HG02840 (cell line): ENCODE measurements at regions not wholly inside any gene's neighbourhood (a gene's known extent, or its start where the extent isn't known, plus 50 kb on each side); places are given as distances from the start of the nearest gene placed in this dataset.

Source experiments
- ATAC-seq: cut with Tn5 transposase; IDR thresholded peaks from one replicate; pipeline ENCODE4 v1.9.1; 2021; ENCODE audit warnings: mild to moderate bottlenecking, moderate library complexity, moderate number of reproducible peaks; ENCODE audit not compliant: unreplicated experiment, low FRiP score

DNA sequence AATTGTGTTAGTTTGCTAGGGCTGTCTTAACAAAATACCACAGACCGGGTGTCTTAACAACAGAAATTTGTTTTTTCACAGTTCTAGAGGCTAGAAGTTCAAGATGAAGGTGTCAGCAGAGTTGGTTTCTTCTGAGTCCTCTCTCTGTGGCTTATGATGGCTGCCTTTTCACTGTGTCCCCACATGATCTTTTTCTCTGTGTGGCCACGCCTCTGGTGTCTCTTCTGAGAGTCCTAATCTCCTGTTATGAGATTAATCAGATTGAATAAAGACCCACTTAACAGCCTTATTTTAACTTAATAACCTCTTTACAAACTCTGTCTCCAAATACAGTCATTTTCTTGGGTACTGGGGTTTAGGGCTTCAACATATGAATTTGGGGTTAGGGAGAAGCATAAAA is 561.1 kb downstream of the NR2F1-AS1 start:
- no peak for ATAC-seq

DNA sequence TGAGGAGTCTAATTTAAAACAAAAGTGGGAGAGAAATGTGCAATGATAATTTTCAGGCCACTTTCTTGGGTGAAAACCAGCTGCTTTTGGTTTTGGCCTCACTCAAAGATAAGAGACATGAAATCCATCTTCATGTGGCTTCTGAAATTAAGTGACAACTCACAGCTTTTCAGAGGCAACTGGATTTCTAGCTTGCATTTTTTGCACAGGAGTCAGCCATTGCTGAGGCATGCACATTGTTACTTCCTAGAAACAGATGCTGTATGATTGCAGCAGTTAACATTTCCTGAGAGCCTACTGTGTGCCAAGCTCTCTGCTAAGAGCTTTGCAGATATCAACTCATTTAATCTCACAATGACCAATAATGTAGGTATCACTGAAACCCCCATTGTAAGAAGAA is 562.6 kb downstream of the NR2F1-AS1 start:
- no peak for ATAC-seq

DNA sequence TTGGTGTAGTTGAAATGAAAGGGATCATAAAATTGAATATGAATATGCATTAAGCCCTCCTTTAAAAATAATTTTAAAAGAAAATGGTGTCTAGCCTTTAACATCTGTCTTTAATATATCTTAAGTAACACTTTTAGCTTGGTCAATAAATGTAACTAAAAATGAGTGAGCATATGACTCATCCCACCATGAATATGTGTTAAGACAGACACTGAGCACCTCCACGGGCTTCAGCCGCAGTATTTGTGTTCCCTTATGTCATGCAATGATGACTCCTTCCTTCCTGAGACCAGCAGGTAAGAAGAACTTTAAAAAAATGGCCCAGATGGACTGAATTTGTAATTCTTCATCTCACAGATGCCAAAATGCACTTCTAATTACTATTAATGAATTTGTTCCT is 563.2 kb downstream of the NR2F1-AS1 start:
- no peak for ATAC-seq

DNA sequence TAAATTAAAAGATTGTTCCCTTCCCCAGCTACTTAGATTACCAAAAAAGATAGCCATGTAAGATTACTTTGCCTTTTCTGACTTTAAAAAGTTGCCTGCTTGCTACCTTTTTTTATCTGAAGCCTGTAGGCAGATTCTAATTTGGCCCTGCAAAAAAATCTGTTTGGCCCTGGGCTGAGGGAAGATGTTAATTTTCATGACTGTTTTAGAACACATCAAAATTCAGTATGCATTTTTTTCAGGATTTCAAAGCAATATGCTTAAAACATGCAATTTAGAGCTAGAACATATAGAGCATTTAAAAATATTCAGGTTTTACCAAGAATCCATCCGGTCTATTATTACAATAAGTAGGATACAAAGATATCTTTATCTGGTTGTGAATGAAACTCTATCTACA is 563.6 kb downstream of the NR2F1-AS1 start:
- no peak for ATAC-seq

DNA sequence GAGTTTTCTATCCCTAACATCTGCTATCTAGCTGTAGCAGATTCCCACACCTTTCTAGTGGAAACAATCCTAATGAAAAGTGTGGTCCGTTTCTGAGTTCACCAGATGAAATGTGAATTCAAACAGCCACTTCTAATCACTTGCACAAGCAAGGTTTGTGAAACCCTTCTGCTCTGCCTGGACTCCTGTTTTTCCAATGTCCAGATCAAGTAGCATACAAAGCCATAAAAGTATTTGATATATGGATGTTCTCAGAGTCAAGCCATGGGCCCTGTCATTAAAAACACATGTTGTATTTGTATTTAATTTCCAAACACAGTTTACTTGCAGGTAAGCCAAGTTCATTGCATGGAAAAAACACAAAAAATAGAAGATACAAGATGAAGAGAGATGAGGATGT is 570.4 kb downstream of the NR2F1-AS1 start:
- ATAC-seq: no peak

DNA sequence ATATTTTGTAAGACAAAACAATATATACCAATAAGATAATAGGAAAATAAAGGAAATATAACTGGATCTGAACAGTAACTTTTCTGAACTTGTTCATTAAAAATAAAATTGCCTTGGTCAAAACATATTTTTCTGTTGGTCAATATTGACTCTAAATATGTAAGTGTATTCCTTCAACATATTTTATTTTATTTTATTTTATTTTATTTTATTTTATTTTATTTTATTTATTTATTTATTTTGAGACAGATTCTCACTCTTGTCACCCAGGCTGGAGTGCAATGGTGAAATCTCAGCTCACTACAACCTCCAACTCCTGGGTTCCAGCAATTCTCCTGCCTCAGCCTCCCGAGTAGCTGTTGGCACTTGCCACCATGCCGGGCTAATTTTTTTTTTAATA is 571.0 kb downstream of the NR2F1-AS1 start:
- ATAC-seq: no peak

DNA sequence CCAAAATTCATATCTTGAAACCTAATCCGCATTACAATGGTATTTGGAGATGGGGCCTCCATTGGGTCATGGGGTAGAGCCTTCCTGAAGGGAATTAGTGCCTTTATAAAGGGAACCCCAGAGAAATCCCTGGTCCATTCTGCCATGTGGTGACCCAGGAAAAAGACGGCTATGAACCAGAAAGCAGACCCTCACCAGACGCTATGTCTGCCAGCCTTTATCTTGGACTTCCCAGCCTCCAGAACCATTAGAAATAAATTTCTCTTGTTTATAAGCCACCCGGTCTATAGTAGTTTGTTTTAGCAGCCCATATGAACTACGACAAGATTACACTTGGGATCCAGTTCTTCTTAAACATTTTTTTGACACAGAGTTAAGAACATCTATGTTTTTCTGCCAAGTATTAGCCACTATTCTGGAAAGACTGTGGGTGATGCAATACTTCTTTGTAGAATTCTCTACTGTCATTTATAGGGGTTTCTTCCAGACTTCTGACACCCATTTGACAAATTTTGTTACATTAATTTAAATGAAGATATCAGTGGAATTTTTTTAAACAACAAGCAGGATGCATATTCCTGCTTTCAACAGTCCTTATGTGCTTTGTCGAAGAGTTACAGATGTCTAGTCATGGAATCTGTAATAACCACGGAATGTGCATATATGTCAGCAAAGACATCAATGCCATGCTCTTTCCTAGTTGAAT is 572.4 kb downstream of the NR2F1-AS1 start:
- ATAC-seq: no peak

DNA sequence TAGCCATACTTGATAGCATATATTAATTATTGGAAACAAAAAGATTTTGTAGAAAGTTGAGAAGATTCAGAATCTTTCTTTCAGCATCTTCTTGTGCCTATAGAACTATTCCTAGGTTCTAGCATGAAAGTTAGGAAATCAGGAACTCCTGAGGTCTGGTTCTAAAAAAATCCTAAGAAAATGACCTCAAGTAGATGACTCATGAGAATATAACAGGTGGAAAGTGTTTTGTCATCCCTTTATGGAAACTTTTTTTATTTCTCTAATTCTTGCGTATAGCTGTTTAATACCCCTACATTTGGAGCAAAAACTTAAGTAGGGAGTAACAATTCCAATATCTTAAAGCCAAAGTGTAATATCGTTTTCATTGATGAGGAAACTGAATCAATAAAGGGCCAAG is 574.1 kb downstream of the NR2F1-AS1 start:
- ATAC-seq: no peak

DNA sequence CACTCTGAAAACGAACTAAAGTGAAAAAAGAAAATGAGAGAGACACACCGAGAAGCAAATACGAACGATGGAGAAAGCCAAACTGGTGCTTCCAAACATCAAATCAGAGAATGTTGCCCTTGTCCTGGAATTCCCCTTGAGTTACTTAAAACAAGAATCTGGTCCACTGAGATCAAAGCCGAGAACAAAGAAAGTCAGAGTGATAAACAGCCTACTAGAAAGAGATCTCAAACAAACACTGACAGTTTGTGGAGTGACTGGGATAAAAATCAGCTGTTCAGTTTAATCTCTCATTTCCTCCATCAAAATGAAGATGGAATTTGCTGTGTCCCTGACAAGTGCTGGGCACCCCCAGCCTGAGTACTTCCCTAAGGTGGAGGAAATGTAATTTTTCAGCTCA is 582.6 kb downstream of the NR2F1-AS1 start:
- ATAC-seq: no peak

DNA sequence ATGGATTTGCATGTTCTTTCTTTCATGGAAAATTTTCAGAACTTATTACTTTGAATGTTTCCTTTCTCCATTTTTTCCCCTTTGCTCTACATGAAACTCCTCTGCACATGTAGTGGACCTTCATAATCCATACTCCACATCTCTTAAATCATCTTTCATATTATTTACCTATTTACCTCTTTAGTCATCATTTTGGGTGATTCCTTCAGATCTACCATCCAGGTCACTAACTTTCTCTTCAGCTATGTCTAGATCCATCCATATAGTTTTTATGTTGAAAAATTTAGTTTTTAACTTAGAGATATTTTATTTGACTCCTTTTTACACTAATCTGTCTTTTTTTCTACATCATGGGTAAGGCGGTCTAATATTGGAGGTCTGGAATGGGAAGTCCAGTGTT is 586.6 kb downstream of the NR2F1-AS1 start:
- ATAC-seq: no peak

DNA sequence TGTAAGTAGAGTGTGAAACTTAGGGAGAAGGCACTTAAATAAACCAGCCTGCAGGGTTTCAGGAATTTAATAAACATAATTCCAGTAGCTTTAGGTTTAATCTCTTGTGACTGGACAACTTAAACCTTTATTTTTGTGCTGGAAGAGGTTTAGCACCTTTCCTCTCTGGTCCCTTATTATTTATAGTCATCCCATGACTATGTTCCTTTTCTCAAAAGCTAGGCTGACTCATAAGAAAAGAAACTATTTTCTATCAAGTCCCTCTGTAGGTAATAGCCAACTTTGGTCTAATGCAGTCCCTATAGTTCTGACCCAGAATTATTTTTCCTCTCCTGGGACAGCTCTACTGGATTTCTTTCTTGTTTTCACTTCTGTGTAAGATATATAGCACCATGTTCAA is 588.9 kb downstream of the NR2F1-AS1 start:
- no peak for ATAC-seq

DNA sequence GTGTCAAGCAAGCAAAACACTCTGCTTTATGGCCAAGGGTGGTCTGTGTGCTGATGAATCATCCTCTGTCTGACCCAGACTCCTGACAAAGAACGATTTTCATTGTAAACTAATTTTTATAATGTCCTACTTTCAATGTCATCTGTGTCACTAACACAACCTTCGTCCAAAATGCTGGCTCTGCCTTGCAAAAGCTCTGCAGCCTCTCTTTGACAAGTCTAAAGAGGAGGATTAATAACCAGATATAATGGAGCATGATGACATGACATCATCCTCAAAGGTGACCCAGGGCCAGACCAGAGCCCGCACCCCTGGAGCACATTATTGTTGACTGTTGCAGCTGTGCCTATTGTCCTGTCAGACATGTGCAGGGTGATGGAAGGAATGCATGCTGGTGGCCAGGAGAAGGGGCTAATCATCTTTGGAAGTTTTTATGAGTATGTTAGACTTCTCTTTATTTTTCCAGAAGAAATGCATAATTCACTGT is 589.4 kb downstream of the NR2F1-AS1 start:
- ATAC-seq: no peak

DNA sequence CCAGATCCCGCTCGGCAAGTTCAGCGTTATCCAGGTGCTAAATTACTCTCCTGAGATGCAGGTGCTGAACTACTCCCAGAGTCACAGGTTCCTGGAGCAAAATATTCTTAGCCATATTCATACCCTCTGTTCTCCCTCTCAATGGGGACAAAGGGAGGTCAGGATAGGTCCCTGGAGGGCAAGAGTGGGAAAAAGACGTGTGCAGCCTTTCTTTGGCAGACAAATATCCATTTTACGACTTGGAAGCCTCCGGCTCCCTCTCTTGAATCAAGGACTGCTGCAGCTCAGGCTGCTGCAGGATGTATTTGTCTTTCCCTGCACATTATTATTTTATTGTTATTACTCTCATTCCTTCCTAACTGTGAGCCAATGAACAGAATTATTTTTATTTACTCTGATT is 590.2 kb downstream of the NR2F1-AS1 start:
- ATAC-seq: no peak

DNA sequence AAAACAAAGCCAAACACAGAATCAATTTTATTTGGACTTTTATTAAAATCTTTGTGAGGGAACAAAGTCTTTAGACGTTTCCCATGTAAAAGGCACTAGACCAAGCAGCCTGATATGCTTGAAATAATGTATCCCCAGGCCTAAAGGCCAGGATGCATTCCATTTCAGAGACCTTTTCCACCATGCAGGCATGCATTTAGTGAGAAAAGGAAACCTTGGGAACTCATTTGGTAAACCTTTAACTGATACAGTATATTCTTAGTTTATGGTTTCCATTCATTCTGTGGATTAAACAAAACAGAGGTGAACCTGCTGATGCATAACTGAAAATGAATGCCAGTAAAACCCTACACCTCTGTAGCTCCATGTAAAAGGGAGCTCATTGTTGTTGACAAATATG is 600.0 kb downstream of the NR2F1-AS1 start:
- ATAC-seq: no peak

DNA sequence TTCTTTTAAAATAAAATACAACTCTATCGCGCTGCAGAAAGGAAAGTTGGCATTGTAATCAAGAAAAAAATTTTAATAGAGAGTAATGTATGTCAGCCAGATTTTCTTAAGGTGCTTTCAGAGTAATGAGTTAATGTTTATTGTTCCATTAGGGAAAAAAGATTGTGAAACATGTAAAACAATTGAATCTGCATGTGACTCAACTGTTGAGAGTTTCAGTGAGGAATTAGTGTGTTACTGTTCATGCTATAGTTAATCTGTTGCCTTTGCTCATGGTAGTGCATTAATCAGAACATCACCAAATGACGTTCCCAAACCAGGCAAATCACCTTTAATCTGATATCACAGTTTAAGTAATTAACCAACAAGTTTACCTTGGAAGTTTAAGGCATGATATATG is 600.5 kb downstream of the NR2F1-AS1 start:
- ATAC-seq: no peak

DNA sequence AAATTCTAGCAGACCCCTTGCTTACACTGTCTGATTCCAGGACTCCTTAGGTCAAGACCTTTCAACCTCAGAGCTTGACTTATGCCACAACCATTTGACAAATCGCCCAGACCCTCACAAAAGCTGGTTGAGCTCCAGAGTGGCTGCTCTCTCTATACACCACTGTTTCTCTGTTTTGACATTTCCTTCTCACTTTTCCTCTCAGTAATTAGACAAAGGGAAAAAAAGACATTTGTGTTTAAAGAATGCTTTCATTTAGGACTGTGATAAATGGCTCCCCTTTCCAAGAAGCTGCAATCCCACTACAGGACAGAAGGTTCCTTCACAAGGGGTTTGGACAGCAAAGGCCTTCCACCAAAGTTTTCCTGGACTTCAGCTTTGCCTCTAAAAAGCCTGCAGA is 601.3 kb downstream of the NR2F1-AS1 start:
- no peak for ATAC-seq

DNA sequence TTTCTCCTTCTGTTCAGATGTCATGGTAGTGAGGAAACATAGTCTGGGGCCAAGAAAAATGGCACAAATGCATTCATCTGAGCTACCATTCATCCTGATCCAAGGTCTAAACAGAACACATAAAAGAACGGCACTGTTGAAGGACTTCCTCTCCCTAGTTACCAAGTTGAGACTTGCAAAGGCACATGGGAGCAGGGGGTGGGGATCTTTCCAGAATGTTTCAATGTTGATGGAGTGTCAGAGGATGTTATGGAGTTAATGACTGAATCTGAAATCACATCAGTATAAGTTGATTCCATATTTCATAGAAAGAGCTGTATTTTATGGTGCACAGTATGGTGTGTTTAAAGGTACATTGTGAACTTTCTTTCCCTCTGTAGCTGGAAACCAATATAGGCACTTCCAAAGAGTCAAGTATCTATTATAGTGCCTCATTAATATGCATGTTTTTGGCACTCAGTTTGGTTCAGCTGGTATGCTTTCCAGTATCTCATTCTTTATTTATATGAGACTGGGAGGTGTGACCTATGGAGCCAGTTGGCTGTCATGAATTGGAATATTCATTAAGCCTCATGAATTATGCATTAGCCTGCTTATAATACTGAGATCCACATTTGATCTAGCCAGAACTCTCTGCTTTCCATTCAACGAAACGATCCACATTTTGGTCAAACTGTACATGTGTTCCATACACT is 603.0 kb downstream of the NR2F1-AS1 start:
- no peak for ATAC-seq

DNA sequence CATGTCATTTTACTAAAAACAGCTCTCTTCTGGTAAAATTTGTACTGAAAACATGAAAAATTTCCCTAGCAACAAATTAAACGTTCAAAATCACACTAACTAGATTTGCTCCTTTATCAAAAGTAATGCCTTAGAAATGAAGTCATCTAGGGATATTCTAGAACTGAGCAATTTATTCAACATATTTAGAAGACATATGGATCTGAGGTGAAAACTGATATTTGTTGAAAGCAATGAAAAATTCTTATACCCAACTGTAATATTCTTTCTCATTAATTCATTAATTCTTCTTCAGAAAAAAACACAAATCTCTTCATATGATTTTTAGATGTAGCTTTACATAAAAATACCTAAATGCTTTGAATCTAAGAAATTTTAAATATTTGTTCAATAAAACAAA is 604.9 kb downstream of the NR2F1-AS1 start:
- no peak for ATAC-seq

DNA sequence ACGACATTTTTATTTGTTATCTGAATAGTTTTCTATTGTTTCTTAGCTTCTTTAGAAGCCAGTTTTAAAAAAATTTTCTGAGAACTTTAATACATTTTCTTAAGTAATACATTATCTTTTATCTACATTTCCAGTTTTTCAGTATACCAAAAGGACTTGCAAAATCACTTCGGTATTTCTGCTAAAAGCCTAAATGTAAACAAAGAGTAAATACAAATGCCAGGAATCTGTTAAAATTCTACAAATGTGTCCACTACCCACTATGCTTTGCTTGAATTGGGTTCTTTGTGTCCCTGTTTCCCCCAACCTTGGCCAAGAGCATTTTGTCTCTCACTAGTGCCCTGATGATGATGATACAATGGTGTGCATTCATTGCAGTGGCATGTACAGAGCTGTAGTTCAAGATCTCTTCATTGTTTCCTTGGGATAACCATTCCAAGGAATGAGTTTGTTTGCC is 611.2 kb downstream of the NR2F1-AS1 start:
- no peak for ATAC-seq

DNA sequence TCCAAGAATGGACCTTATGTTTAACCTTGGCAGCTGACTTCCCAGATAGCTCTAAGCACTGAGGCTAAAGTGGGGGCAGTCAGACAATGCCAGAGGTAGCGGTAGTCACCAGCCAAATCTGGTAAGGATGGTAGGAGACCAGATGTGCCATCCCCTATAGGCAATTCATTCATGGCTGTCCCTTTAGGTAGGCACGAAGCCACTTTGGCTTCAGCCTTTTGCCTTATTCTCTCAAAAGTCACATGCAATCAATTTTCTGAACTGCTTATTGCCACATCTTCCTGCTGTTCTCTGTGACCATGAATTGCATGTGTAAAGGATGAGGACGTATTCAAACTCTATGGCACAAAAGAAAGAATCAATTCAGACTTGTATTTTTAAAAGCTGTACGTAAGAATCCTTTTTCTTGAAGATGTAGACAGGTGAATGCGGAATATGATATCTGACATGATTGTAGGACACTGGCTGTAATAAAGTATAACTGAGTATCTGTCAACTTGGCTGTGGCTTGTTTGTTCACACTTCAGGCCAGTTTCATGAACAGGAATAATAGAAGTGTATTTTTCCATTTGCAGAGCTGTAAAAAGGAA is 611.7 kb downstream of the NR2F1-AS1 start:
- ATAC-seq: no peak

DNA sequence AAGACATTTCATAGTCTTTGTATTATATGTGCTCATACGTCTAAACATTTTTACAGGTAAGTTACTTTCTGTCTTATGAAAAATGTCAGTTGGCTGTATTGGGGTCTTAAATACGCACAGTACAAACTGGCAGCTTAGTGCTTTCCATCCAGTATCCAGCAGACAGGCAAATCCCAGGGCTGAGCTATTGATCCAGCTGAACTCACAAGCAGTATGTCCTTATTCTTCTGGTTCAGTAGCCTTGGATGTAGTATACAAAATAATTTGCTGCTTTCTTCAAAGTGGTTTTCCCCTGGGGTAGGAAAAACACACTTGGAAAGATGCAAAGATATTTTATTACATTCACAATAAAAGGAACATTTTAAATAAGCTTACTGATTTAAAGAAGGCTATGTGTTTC is 617.2 kb downstream of the NR2F1-AS1 start:
- ATAC-seq: no peak

DNA sequence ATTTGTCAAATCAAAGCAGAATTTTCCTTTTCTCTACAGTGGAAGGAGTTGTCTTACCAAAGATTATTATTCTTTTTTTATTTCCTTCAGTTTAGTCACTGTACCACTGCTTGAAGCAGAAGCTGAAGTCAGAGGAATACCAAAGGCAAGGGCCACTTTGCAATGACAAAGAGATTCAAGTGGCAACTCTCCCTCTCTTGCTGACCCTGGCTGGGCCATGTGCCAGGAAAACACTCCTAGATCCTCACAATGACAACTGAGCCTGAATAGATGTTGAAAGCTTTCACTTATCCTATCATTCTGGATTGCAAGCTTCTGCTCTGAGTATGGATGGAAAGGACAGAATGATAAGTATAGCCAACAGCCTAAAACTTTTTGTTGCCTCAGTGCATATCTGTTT is 618.3 kb downstream of the NR2F1-AS1 start:
- no peak for ATAC-seq
